ENCODE measurements at regions not wholly inside any gene's neighbourhood (a gene's known extent, or its start where the extent isn't known, plus 50 kb on each side); places are given as distances from the start of the nearest gene placed in this dataset.
"Not testable (repeated sequence)": the region's sequence is repeated elsewhere in the genome, so short reads cannot be mapped to it uniquely, and the experiment has no call there.

- DNase-seq: no peak
Observed at GRCh38 chr17:71769850-71770249, 351.0 kb upstream of the SOX9 start.

GRCh38 chr17:71777048-71777640 is 343.7 kb upstream of the SOX9 start:
- no peak for DNase-seq

DNA sequence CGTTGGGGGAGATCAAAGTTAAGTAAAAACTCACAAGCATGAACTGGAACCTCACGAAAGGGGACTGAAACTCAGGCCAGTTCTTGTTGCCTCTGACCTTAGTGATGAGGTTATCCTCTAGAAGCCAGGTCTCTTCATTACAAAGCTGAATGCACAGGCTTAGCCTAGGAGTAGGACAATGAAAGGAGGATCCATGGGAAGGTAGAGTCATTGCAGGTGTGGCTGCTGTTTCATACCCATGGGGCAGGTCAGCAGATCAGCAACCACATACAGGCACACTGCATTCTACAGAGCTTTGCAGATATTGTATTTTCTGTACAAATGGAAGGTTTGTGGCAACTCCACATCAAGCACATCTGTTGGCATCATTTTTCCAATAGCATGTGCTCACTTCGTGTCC is 341.3 kb upstream of the SOX9 start:
- DNase-seq: no peak

DNA sequence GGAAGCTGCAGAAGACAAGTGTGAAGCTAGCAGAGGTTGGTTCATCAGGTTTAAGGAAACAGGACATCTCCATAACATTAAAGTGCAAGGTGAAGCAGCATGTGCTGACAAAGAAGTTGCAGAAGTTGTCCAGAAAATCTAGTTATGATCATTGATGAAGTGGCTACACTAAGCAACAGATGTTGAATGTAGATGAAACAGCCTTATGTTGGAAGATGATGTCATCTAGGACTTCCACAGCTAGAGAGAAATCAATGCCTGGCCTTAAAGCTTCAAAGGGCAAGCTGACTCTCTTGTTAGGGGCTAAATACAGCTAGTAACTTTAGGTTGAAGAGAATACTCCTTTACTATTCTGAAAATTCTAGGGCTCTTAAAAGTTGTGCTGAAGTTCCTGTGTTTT is 340.2 kb upstream of the SOX9 start:
- no peak for DNase-seq

- DNase-seq: not testable (repeated sequence)
Observed at GRCh38 chr17:71782021-71782420, 338.8 kb upstream of the SOX9 start.

DNA sequence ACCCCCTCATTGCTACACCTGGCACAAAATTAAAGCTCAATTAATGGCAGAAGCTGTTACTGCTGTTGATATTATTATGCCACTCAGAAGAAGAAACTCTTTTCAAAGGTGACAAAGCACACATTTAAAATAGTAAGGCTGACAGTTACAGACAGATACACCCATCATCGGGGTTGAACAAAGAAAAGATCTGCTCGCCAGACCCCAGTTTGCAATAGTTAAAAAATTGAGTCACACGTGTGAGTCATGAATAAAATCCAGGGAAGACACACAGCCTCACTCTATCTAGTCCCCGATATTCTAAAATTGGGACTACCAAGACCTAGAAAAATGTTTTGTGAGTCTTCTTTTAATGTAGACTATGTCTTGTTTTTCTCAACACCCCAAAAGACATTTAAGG is 330.0 kb upstream of the SOX9 start:
- DNase-seq: no peak

- DNase-seq: no peak
Observed at GRCh38 chr17:71791311-71791710, 329.5 kb upstream of the SOX9 start.

DNA sequence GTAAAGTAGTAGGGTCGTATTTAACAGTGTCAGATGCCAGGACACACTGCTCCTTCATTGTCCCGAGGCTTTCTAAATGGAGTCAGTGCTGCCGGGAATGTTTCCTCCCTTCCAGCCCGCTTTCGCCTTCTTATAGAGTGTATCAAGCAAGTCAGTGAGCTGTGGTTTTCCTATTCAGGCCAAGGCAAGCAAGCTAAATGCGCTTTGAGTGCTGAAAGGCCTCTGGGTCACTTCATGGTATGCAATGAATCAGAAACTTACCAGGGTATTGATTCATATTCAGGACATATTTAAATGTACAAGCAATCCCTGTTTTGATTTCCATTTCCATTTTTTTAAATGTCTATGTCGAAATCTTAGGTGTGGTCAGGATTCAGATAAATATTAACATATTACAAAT is 327.9 kb upstream of the SOX9 start:
- no peak for DNase-seq

- DNase-seq: no peak
Observed at GRCh38 chr17:71793518-71793917, 327.3 kb upstream of the SOX9 start.

DNA sequence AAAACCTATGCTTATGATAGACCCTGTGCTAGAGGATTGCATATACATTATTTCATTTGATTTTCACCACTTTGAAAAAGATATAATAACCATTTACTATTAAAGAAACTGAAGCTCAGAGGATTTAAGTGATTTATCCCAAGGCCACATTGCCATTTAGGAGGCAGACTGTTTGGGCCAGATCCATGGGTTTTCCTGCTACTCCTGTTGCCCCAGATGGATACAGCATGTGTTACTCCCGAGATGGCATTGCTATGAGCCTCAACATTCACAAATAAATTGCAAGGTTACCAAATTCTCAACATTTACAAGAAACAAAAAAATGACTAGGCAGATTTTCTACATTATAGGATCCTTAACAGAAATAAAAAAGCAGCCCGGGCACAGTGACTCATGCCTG is 322.1 kb upstream of the SOX9 start:
- no peak for DNase-seq

- no peak for DNase-seq
Observed at GRCh38 chr17:71799657-71800056, 321.2 kb upstream of the SOX9 start.

DNA sequence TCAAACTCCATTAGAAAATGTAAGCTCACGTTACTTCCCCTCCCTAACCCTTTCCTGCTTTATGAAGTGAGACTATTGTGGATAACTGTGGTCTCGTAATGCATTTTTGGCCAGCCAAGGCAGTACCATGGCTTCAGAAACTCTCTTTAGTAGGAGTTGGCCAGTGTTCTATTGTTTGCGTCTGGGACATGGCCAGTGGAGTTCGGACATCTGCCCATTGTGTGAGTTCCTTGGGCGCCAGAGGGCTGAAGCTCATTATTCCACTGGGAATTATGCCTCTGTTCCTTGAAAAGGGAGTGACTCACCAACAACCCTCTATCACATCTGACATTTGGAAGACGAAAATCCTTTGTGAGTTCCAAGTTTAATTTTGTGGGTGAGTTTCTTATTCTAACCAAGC is 319.5 kb upstream of the SOX9 start:
- no peak for DNase-seq

DNA sequence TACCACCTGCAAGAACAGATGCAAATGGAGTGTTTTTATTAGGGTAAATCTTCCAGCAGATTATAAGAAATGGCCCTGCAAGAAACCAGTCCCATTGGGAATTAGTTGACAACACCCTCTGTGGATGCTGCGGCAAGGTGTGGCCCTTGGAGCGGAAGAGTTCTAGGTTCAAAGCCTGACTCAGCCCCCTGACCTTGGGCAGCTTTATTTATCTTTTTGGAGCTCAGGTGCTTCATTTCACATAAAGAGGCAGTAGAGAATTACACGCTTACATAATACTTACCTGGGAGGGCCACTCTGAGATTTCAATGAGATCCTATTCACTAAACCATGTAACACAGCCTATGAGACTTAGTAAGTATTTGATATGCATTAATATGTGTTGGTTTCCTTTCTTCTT is 318.2 kb upstream of the SOX9 start:
- no peak for DNase-seq

- DNase-seq: no peak
Observed at GRCh38 chr17:71803656-71804284, 317.1 kb upstream of the SOX9 start.

DNA sequence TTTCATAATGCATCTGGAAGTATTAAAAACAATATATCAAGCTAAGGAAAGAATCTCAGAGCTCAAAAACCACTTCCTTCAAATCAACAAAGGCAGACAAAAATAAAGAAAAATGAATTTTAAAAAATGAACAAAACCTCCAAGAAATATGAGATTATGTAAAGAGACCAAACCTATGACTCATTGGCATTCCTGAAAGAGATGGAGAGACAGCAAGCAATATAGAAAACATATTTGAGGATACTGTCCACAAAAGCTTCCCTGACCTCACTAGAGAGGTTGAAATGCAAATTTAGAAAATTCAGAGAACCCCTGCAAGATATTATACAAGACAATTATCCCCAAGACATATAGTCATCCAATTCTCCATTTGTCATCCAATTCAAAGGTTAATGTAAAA is 311.3 kb upstream of the SOX9 start:
- DNase-seq: no peak

DNA sequence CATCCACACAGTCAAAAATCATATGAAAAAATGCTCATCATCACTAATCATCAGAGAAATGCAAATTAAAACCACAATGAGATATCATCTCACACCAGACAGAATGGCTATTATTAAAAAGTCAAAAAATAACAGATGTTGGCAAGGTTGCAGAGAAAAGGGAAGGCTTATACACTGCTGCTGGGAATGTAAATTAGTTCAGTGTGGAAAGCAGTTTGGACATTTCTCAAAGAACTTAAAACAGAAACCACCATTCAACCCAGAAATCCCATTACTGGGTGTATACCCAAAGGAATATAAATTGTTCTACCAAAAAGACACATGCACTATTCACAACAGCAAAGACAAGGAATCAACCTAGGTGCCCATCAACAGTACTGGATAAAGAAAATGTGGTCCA is 307.0 kb upstream of the SOX9 start:
- DNase-seq: not testable (repeated sequence)

DNA sequence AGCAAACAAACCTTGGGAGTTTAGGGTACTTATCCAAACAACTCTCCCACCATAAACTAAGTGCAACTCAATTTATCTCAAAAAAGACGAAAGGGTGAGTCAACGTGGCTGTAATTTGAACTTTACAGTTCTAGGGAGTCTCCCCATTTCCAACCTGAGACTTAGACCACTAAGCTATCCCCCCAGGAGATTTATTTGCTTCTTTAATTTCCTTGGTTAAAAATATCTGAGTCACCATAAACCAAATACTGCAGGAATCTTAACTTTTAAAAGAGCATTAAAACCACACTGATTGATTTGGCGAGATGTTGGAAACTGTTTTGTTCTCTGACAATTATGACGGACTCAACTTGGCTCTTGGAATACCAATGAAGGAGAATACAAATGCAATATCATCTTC is 299.3 kb upstream of the SOX9 start:
- no peak for DNase-seq

DNA sequence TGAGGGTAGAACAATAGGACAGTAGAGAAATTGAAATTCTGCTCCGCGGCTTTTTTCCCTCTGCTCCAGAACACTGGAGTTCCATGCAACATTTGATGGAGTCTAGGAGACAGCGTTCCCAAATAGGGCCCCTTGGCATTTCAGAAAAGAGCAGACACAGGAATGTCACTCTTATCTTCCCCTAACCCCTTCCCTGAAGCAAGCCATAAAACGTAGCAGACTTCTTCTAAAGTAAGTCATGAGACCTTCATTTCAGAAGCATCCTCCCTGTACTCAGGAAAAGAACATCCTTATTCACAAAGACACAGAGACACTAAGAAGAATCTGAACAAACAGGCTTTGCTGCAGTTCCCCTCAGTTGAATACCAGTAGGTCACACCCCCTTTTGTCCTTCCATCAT is 296.1 kb upstream of the SOX9 start:
- no peak for DNase-seq

DNA sequence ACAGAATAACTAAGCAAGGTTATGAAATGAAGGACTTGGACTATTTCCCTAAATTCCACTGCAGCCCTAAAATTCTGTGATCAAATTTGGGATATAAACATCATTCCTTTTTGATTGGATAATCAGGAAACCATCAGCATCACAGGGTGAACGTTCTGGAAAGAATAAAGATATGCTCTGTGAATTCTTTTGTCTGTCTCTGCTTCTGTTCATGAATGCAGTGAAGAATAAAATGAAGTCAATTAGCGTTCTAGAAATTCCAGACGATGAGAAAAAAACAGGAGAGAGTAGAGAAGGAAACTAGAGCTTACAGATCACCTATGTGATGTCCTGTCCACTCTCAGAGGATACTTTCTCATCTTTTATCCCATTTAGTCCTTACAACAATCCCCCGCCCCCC is 295.1 kb upstream of the SOX9 start:
- no peak for DNase-seq

DNA sequence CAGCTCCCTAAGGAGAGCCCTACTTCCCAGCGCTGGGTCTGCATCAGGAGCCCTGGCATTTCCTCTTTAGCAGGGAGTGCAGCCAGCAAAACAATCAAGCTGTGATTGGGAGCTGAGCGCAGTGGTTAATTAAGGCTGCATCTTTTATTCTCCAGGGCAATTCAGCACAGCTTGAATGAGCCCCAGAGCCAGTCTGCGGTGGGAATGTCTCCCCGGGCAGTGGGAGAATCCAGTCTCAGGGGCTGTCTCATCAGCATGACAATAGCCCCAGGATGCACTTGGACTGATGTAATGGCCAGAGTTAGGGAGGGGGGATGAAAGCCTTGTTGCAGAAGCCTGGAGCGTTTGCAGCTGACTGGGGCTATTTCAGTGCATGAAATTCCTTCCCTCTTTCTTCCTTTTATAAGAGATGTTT is 292.6 kb upstream of the SOX9 start:
- peak; percentile 38 for DNase-seq

DNA sequence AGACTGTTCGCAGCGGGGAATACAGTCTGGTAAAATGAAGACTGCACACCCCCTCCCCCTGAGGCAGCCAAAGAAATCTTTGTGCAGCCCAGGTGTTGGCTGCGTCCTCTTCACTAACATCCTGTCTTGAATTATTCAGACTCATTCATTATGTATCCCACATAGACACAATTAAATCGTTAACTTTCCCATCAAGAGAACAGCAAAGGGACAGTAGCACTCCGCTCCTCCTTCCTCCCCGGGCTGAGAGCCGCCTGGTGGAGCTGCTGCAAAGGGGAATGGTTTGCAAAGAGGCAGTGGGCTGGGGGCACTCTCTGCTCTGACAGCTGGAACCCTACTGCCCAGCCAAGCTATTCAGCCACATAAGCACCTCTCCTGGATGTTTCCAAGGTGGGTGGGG is 290.0 kb upstream of the SOX9 start:
- no peak for DNase-seq

GRCh38 chr17:71842986-71843385 is 277.8 kb upstream of the SOX9 start:
- DNase-seq: no peak

- no peak for DNase-seq
Observed at GRCh38 chr17:71845337-71845736, 275.5 kb upstream of the SOX9 start.

DNA sequence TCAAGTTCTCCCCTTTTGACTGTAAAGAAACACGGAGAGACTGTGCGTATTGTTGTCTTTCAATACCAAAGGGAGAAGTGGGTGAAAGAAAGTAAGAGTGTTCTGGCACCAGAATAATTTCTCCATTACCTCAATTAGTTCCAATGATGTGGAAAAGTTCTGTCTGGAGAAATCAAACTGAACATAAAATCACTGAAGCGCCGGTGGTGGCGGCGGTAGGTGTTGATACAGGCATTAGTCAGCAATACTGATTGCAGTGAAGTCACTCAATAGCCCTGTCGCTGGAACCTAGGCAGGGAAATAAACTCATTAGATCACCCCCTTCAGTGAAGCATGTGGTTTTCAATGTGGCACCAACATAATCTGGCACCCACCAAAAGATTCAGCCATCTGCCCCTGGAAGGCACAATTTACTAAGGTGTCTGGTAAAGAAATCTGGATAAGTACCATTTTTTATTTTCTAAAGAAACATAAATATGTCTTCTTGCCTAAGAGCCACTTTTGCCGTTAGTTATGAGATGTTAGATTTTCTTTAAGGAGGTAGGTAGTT is 274.2 kb upstream of the SOX9 start:
- peak; percentile 29 for DNase-seq

All from NCI-H2171 (cell line).